GM19035 (cell line): ENCODE measurements at regions not wholly inside any gene's neighbourhood (a gene's known extent, or its start where the extent isn't known, plus 50 kb on each side); places are given as distances from the start of the nearest gene placed in this dataset.
"Not testable (repeated sequence)": the region's sequence is repeated elsewhere in the genome, so short reads cannot be mapped to it uniquely, and the experiment has no call there.

Source experiments
- ATAC-seq: cut with Tn5 transposase; IDR thresholded peaks from one replicate; pipeline ENCODE4 v1.9.1; 2021; ENCODE audit not compliant: unreplicated experiment

DNA sequence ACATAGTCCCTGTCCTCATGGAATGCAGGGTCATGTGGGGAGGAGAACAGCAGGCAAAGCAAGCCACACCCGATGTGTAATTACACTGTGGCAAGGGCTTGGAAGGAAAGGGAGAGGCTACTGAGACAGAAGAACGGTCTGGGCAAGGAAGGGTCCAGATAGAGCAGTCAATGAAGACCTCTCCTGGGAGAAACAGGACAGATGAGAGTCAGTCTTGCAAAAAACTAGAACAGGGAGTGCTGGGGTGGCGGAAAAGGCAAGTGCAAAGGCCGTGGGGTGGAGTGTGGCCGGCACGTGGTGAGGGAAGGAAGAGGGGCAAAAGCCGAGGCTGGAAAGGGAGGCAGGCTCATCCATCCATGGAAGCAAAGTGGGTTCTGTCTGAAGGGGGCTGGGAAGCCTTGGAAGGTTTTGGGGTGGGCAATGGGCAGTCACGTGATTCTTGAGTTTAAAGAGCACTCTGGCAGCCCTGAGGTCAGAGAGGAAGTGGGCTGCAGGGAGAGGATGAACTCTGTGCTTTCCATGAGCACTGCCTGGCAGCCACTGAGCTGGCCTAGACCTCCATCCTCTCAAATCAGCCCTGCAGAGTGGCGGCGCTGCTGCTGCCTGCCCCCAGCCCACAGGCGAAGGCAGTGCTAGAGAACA is 182.2 kb downstream of the INHBB start:
- no peak for ATAC-seq

DNA sequence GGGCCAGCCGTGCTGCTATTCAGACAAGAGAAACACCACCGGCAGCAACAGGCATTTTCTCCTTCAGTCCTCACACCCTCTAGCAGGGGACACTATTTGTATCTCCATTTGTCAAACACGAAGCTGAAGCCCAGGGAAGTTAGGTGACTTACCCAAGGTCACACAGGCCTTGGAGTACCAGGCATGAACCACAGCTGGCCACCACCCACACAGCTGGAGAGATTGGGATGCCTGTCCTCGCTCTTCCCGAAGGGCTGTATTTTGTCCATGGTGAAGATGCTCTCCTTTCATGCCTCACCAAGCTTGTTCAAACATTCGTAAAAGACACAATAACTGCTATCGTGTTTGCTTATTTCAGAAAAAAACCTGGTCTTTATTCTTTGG is 182.7 kb downstream of the INHBB start:
- no peak for ATAC-seq

DNA sequence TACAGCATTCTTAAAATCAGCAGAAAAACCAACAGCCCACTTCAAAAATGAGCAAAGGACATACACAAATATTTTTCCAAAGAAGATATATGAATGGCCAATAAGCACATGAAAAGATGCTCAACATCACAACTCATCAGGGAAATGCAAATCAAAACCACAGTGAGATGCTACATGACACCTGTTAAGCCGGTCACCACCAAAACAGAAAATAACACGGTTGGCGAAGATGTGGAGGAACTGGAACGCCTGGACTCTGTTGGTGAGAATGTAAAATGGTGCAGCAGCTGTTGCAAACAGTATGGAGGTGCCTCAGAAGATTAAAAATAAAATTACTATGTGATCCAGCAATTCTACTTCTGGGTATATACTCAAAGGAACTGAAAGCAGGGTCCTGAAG is 184.8 kb downstream of the INHBB start:
- ATAC-seq = no peak

DNA sequence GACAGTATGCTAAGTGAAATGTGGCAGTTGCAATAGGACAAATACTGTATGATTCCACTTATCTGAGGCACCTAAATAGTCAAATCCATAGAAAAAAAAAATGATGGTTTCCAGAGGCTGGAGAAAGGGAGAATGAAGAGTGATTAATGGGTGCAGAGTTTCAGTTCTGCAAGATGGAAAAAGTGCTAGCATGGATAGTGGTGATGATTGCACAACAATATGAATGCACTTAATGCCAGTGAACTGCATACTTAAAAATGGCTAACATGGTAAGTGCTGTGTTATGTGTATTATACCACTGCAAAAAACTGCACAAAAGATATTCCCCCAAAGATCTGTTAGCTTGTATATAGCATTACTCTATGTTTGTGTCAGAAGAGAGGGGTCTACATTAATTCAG is 185.4 kb downstream of the INHBB start:
- no peak for ATAC-seq

DNA sequence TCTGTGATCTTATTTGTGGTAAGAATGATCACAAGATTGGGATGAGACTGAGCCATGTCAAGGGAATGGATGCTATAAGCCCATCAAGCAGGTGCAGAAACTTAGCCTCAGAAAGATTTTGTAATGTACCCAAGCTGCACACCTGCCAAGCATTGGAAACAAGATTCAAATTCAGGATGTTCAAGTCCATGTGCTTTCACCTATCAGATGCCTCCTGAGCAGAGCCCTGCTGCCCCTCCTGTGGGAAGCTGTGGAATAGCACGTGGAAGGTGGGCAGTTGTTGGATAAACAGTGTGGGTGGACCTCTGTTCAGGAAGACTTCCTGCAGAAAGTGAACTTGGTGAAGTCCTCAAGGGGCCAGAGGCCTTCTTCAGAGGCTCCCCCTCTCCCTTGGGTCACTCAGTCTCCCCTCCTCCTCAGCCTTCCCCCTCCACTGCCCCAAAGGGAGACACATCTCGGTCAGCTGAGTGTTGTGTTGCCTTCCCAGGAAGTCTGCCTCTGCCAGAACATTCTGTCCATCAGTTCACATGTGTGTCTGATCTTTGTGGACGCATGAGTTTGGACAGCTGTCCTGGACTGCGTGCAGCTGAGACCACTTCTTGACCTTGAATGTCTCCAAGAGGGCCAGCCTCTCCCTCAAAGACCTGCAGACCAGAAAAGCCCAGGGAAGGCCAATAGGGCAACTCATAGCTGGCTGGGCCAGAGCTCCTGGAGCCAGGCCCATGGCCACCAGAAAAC is 186.1 kb downstream of the INHBB start:
- no peak for ATAC-seq

DNA sequence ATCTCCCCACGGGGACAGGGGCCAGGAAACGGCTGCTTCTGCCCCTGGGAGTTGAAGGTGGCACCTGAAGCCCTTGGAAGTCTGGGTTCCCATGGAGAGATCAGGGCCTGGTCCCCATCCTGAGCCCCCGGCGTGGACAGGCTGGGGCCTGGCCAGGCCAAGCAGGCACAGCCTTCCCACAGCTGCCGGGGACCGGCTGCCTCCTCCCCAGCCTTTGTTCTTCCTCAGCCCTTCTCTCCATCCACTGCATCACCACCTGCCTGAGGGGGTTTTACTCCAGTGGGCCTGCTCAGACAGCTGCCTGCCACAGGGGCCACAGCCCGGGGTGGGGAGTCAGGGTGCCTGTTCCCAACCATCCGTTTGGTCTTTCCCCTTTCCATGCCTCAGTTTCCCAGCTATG is 187.7 kb downstream of the INHBB start:
- ATAC-seq = no peak

DNA sequence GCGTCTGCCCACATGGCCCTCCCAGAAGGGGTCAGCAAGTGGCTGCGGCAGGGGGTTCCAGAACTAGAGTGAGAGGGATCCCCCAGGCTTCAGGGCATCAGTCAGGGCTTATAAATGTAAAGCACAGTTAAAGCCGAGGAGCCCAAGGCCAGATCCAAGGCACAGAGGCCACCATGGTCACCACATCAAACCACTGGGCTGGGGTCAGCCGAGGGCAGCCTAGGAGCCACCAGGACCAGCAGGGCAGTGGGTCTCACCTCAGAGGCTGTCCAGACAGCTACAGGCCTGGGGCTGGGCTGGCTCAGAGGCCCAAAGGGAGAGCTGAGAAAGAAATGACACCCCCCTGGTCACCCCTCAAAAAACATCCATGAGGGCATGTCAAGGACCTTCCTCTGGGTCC is 188.5 kb downstream of the INHBB start:
- ATAC-seq = no peak

DNA sequence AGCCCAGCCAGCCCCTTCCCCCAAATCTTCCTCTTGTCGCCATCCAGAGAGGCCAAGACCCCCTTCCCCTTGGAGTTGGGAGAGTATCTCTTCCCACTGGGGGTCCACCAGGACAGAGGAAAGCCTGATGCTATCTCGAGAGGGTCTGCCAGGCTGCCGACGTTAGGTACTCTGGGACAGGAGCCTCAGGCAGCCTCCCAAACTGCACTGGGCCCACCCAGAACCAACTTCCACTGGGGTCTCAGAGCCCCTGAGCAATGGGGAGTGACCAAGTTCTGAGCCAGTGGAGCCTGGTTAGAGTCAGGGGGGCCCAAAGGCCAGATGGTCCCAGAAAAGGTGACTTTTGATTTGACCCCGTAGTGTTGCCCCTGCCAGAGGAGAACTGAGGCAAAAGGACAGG is 189.1 kb downstream of the INHBB start:
- no peak for ATAC-seq

DNA sequence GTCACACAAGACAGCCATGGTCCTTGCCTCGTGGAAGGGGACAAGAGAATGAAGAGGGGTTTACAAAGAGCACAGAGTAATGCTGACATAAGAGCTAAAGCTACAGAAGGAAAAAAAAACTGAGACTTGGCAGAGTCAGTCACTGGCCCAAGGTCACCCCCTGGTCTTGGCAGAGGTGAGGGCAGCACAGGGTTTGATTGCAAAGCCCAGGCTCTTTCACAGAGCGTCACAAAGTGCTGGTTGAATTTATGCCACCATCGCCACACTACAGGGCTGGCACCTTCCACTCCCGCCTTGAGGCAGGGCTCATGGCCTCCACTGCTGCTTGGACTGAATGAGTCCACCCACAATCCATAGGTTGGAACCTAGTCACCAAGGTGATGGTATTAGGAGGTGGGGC is 190.2 kb downstream of the INHBB start:
- no peak for ATAC-seq

DNA sequence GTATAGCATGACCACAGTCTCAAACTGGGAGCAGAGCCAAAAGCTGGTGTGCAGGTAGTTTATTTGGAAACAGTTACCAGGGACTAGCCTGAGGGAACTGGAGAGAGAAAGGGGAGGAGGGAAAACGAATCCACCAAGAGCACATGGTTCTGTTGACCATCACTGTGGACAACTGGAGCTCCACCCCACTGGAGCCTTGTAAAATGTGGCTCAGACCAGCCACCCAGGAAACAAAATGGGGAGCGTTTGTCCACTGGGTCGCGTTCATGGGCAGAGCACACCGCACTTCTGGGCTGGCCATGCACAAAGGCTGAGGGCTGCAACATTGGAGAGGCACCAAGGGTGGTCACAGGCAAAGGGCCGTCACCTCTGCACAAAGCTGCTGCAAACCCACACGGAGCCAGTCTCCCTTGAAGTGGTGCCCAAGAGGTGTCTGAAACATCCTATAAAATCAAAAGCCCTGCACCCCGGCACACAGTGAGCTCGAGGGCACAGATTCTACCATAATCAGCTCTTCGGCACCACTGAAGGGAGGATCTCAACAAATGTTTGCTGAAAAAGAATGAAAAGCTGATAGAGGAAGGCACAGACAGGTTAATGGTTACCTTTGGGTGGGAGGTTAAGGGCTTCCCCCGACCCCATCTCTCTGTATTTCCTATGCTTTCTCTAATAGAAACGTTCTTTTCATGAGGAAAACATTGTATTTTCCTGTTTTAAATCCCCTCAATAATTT is 192.9 kb downstream of the INHBB start:
- ATAC-seq = no peak

DNA sequence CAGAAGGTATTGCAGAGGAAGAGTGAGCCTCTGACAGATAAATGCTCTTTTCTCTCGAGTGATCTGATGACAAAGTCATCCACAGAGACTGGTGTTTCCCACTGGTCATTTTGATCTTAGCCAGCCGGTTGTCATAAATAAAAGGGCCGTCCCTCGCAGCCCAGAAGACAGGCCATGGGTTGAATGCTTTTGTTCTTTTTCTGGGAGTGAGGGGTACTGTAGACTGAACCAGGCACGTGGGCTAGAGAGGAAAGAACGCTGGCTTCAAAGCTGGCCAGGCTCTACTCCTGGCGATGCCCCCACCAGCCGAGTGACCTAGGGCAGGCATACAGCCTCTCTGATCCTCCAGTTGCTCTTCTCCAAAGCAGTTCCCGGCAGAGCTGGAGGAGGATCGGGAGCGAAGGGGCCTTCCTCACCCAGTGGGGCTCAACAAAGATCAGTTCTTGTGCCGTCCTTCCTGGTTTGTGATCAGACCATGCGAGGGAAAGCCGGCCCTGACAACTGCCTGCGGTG is 193.5 kb downstream of the INHBB start:
- ATAC-seq = no peak

DNA sequence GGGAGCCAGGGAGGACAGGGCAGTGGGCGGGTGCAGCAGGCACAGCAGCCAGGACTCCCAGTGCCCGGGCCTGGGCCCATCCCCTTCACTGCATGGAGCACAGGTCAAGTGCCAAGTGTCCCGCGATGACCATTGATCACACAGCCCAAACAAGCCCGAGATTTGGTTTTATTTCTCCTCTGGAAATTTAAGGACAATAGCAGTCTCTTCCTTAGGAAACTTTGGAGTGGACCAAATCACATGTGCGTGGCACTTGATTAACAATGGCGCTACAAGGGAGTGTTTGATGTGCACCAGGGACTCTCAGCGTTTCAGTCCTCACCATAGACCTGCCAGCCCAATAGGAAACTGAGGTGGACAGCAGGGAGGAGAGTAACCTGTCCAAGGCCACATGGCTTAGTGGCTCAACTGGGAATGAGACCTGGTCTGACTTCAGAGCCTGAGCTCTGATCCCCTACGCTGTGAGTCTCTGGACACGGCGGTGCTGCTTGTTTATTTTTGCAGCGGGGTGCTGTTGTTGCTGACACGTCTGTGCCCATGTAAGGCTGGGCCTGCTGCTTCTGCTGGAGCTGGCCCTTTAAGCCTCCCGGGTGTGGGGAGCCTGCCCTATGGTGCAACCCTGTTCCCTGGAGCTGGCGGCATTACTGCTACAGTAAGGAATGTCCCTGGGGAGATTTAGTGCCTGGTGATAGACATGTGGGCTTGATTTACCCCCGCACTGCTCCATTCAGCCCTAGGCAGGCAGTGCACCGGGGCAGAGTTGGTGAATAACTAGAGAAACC is 194.2 kb downstream of the INHBB start:
- no peak for ATAC-seq

DNA sequence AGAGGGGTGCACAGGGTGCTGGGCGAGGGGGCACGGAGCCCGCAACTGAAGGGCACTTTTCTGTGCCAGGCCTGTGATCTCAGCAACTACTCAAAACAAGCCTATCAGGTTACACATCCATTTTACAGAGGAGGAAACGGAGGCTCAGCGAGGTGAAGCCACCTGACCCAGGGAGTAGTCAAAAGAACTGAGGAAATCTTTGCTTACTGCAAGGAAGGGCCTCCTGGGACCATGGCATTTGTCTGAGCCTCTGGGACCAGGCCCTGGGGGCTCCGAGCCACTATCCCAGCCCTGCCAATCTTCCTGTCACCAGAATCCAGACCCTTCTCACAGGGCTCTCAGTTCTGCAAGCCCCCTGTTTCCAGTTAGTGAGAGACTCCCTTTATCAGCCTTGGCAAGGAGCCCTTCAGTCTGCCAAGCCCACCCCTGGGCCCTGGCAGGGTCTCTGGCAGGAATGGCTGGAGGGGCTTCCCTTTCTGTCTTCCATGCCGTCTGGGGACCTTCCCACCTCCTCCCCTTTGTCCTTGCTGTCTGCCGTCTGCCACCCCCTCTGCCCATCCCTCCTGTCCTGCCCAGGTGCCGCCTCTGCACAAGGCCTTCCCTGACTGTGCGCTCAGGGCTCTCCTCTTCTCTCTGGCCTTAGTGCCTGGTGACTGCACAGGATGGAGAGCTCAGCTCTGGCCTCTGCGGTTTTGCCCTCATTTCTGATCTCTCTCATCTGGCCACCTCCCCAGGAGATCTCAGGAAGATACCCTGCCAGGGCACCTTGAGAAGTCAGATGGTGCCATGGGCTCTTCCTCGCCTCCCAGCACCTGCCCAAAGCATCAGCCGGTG is 194.7 kb upstream of the GLI2 start:
- no peak for ATAC-seq

DNA sequence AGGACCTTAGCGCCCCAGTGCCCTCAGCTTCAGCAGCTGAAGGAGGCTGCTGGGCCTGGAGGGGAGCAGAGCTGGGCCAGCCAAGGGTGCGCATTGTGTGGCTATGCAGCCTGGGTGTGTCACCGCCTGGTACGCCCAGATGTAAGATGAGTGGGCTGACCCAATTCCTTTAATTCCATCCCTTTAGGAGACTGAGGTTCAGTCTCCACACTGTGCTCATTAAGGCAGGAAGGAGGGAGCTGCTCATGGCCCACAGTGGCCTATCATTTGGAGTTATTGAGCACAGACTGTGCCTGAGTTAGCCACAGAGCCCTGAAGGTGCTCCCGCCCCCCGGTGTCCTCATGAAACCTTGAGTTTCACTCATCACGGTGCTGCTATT is 194.1 kb upstream of the GLI2 start:
- no peak for ATAC-seq

DNA sequence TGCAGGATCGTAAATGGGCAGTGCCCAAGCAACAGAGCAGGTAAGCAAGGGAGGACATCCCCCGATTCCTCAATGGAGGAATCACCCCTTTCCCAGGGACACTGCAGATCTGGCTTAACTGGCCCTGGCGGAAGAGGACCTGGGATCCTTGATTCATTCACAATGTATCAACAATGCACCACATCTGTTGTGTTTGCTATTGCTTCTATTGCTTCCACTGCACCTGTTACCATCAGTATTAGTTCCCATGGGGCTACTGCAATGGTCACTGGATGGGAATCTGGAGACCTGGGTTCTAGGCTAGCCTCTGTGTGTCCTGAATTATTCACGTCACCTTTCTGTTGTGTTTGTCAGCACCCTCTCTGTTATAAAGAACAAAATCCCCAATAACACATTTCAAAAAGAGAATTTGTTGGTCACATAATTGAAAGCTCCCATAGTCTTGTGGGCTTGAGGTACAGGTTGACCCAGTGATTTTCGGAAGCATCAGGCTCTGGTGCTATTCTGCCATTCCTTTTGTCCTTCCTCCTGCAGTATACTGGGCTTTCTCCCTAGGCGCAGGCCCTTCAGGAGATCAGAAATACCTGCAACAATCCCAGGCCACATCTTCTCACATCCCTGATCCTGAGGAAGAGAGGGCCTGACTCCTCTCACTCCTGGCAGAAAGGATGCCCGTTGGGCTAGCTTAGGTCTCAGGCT is 193.5 kb upstream of the GLI2 start:
- no peak for ATAC-seq

DNA sequence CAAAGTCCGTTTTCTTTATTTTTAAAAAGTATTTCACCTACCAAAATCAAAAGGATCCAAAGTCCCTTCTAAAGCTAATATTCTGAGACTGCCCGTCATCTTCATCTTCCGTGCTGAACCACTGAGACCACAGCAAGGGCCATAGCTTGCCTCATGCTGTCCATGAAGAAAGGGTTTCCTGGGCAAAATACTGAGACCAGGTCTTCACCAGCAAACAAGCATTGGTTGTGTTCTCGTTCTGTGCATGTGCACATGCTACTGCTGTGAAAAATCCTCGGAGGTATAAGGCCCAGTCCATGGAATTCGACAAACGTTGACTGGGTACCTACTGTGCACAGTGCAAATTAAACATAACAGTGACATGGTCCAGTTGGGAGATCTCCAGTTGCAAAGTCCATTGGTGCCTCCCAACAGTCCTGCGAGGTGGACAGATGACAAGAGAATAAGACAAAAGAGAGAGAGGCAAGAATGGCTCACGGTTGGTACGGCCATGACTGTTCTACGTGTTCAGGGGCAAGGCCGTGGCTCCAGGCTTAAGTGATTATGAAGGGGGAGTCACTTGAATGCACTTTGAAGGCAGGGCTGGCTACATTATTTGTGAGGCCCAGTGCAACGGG is 192.6 kb upstream of the GLI2 start:
- ATAC-seq = no peak

DNA sequence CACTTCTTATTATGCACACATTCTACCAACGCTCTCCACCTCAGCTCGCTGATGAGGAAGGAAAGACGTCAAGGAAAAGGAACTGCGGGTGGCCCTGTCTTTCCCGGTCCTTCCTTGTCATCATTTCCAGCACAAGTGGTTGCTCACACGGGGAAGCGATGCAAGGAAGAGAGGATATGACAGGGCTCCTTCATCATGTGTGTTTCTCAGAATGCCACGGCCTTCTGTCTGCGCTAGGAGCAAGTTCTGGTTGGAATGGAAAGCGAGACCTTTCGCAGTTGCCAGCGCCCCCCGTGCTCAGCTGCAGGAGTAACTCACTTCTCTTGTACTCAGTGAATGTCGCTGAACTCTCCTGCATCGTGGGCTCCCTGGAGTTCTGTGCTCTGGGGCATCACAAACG is 191.8 kb upstream of the GLI2 start:
- ATAC-seq = no peak

DNA sequence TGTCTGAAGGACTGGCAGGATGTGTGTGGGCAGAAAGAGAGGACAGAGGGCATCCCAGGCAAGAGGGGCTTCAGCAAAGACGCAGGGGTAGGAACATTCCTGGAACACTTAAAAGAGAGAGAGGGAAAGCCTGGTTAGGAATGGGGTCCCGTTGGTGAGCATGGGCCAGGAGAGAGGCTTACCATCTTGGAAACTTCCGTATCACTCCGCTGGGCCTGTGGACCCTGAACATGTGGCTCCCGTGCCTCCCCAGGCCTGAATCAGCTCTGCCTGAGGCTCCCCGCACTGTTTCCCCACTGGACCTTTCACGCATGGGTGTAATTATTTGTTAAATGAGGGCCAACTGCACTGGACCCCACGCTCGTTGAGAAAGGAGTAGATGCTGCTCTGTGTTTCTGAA is 191.1 kb upstream of the GLI2 start:
- no peak for ATAC-seq

DNA sequence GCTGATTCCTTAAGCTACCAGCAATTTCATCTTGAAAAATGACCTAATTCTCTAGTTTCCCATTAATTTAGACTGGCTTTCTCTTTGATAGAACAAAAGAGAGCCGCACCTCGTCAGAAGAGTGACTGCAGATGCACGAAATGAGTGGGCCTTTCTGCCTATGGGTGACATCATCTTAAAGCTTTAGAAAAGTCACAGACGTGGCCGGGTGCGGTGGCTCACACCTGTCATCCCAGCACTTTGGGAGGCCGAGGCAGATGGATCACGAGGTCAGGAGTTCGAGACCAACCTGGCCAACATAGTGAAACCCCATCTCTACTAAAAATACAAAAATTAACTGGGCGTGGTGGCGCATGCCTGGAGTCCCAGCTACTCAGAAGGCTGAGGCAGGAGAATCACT is 190.7 kb upstream of the GLI2 start:
- not testable (repeated sequence) for ATAC-seq
